ENCODE measurements at regions not wholly inside any gene's neighbourhood (a gene's known extent, or its start where the extent isn't known, plus 50 kb on each side); places are given as distances from the start of the nearest gene placed in this dataset.
"Not testable (repeated sequence)": the region's sequence is repeated elsewhere in the genome, so short reads cannot be mapped to it uniquely, and the experiment has no call there.

DNA sequence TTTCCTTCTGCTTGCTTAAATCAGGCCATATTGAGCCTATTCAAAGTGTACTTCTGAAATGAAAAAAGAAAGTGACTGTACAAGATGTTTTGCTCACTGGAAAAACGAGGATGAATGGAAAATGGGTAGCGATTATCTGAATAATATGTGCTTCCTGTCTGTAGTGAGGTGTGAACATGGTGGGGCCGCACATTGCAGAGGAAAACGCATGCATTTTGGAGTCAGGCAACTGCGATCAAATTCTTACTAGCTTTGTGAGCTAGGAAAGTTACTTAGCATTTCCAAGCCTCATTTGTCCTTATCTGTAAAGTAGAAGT lies 73.0 kb upstream of the PRSS3 start:
- no peak for DNase-seq (ENCODE audit: low read depth)
- no peak overlapping the region for H3K4me3 ChIP-seq (ENCODE audit: low read depth, low read length)
- TF ChIP-seq, protein P1, sequence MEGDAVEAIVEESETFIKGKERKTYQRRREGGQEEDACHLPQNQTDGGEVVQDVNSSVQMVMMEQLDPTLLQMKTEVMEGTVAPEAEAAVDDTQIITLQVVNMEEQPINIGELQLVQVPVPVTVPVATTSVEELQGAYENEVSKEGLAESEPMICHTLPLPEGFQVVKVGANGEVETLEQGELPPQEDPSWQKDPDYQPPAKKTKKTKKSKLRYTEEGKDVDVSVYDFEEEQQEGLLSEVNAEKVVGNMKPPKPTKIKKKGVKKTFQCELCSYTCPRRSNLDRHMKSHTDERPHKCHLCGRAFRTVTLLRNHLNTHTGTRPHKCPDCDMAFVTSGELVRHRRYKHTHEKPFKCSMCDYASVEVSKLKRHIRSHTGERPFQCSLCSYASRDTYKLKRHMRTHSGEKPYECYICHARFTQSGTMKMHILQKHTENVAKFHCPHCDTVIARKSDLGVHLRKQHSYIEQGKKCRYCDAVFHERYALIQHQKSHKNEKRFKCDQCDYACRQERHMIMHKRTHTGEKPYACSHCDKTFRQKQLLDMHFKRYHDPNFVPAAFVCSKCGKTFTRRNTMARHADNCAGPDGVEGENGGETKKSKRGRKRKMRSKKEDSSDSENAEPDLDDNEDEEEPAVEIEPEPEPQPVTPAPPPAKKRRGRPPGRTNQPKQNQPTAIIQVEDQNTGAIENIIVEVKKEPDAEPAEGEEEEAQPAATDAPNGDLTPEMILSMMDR (conservative IDR thresholded peaks at IDR 0.05; ENCODE audit: low read depth, low read length), result no peak

DNA sequence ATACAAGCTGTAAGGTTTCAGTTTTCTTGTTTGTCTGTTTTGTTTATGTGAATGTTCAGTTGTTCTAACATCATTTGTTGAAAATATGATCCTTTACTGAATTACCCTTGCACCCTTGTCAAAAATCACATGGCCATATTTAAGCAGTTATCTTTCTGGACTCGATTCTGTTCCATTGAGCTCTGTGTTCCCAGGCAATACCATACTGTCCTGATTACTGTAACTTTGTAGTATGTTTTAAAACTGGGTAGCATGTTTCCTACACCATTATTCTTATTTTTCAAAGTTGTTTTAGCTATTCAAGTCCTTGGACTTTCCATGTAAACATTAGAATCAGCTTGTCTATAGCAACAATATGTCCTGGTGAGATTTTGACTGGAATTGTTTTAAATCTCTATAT lies 66.7 kb upstream of the PRSS3 start:
- H3K4me3 ChIP-seq (ENCODE audit: low read depth, low read length), result no peak overlapping the region
- TF ChIP-seq, protein P1 (conservative IDR thresholded peaks at IDR 0.05; ENCODE audit: low read depth, low read length), result no peak
- DNase-seq (ENCODE audit: low read depth), result no peak

DNA sequence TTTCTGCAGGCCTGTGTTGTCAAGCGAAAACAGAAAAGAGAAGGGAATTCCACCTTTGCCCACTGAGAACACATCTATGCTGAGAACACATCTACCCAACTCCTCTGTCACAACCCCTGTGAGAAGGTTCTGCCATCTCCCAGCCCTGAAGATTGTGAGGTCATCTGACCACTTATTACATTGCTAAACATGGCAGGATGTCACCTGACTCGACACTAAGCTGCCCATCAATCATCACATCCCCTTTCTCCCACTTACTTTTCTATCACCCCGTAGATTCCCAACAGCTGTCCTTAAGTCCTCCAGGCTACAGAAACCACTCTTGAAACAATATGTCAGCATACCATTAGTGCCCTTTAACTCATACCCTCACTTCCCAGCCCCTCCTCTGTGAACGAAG lies 64.2 kb upstream of the PRSS3 start:
- no peak for DNase-seq (ENCODE audit: low read depth)
- TF ChIP-seq, protein P1 (conservative IDR thresholded peaks at IDR 0.05; ENCODE audit: low read depth, low read length), result no peak
- no peak overlapping the region for H3K4me3 ChIP-seq (ENCODE audit: low read depth, low read length)

DNA sequence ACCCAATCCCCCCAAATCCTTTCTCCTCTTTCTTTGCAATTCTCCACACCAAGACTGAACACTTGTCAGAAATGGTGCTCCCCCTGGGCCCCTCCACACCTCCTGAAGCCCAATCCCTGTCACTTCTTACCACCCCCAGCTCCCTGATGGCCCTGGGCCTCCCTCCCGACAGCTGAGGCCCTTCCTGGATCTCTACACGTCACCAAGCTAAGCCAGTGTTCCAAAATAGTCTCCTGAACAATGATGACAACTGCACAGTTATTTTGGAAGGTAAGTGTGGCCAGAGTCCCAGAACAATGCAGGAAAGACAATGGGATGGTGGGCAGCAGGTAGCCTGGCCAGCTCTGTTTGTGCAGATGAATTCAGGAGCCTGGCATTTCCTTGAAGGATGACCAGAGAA lies 63.7 kb upstream of the PRSS3 start:
- H3K4me3 ChIP-seq (ENCODE audit: low read depth, low read length), result no peak overlapping the region
- TF ChIP-seq, protein P1 (conservative IDR thresholded peaks at IDR 0.05; ENCODE audit: low read depth, low read length), result no peak
- no peak for DNase-seq (ENCODE audit: low read depth)

DNA sequence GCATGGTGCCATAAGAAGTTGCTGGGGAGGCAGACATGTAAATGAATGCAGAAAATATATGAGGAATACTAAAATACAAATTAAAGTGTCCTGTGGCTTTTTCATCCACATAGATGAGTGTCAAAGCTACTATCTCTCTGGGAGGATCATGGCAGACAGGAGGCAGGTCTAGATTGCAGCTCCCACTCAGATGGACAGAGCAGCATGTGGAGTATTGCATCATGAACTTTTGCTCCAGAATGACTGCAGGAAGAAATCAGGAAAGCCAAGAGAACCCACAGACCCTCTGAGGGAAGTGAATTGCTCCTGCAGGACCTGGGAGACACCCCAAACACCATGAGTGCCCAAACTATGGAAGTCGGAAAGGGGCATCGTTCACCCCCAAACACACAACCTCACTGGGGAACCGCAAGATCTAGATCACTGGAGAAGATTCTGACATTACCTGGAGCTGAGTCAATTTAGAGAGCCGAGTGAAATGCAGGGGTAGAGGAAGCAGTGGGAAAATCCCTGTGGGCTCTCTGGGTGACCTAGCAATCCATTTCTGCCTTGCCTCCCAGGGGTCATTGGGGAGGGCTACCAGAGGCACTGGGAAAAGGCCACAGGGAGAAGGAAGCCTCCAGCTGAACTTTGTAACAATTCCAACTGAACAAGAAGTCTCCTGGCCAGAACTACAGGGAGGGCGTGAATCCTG lies 61.0 kb upstream of the PRSS3 start:
- not testable (repeated sequence) for H3K4me3 ChIP-seq (ENCODE audit: low read depth, low read length); DNase-seq (ENCODE audit: low read depth)

DNA sequence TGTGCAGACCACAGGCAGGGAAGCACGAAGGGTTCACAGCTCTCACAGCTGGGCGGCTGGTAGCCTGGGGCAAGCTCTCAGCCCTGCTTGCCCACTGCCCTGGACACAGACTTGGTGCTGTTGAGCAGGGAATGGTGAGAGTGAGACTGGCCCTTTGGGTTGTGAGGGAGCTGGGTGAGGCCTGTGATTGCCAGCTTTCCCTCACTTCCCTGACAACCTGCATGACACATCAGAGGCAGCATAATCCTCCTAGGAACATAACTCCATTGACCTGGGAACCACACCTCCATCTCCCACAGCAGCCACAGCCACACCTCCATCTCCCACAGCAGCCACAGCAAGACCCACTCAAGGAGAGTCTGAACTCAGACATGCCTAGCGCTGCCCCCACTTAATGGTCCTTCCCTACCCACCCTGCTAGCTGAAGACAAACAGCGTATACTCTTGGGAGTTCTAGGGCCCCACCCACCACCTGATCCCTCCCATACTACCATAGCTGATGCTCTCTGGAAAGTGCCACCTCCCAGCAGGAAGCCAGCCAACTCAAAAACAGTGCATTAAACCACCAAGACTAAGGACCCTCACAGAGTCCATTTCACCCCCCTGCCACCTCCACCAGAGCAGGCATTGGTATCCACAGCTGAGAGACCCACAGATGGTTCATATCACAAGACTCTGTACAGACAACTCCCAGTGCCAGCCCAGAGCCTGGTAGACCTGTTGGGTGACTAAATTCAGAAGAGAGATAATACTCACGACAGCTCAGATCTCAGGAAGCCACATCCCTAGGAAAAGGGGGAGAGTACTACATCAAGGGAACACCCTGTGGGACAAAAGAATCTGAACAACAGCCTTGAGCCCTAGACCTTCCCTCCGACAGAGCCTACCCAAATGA lies 60.2 kb upstream of the PRSS3 start:
- not testable (repeated sequence) for DNase-seq (ENCODE audit: low read depth); H3K4me3 ChIP-seq (ENCODE audit: low read depth, low read length)

DNA sequence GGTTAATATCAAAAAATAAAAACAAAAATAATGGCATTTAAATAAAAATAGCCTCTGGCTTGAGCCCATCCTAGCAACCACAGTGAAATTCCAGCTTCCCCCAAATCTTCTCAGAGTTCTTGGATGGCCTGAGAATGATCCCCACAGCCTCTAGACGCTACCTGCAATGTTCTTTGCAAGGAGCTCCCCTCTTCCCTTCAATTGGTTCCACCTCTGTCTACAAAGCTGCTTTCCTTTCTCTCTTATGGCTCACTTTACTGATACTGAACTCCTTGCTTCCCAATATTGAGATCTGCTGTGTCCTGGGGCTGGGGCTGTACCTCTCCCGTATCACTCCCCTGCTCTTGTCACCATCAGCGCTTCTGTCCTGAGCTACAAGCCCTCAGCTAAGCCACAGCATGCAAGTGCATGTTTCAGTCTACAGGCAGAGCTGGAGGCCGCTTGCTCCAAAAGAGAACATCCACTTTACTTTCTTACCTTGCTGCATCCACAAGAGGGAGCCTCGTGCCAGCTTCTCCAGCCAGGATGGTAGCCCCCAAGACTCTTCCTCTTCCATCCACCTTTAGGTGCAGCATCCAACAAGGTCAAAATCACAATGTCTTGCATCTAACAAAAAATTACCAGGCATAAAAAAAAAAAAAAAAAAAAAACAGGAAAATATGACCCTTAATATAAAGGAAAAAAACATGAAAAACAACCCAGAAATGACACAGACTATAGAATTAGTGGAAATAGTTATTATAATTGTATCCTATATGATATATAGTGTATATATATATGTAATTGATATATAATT lies 57.4 kb upstream of the PRSS3 start:
- no peak for DNase-seq (ENCODE audit: low read depth)
- TF ChIP-seq, protein P1 (conservative IDR thresholded peaks at IDR 0.05; ENCODE audit: low read depth, low read length), result peak; percentile 89
- H3K4me3 ChIP-seq (ENCODE audit: low read depth, low read length), result no peak overlapping the region

All from epithelial cell of proximal tubule (primary cell).